H1 (cell line): ENCODE measurements at regions not wholly inside any gene's neighbourhood (a gene's known extent, or its start where the extent isn't known, plus 50 kb on each side); places are given as distances from the start of the nearest gene placed in this dataset.
"Not testable (repeated sequence)": the region's sequence is repeated elsewhere in the genome, so short reads cannot be mapped to it uniquely, and the experiment has no call there.

Source experiments
- CTCF ChIA-PET: fragments of 300-600 bp; sonication (Branson Sonifier 250); formaldehyde crosslinking; loops from one replicate; lab custom pipeline; 2021; ENCODE audit not compliant: partially characterized antibody; lab: Charles Lee
- POLR2A ChIA-PET: fragments of 300-600 bp; sonication (Branson Sonifier 250); formaldehyde crosslinking; loops from one replicate; lab custom pipeline; 2021; ENCODE audit warnings: inconsistent platforms; ENCODE audit not compliant: partially characterized antibody; lab: Charles Lee
- DNase-seq, 2 experiments: peaks; one replicate each; pipeline versions ENCODE4 v3.0.0 to v3.0.0-alpha.2; 2010 to 2022; ENCODE audit warnings: low spot score in 2 of 2, low read depth in 1 of 2, mixed read lengths in 1 of 2
- FAIRE-seq: peaks from 2 replicates; lab custom pipeline; 2011; peaks lifted over from hg19 to GRCh38; lab: Jason Lieb, UNC
- H2AFZ ChIP-seq: 2 replicates; pipeline ENCODE4 v1.8.1; 2012; ENCODE audit warnings: low read length, inconsistent platforms
- H2AK5ac ChIP-seq: 2 replicates; pipeline ENCODE4 v1.6.1; 2013; ENCODE audit warnings: low read depth, low read length
- H2BK120ac ChIP-seq: replicated peaks from 2 replicates; pipeline ENCODE3; 2013; ENCODE audit warnings: low read depth, low read length, inconsistent platforms
- H2BK12ac ChIP-seq: 2 replicates; pipeline ENCODE4 v1.6.1; 2013; ENCODE audit warnings: low read depth, low read length
- H2BK15ac ChIP-seq: 2 replicates; pipeline ENCODE4 v1.6.1; 2013; ENCODE audit warnings: low read length
- H2BK20ac ChIP-seq: 2 replicates; pipeline ENCODE4 v1.6.1; 2013; ENCODE audit warnings: low read length
- H2BK5ac ChIP-seq: 2 replicates; pipeline ENCODE4 v1.6.1; 2013; ENCODE audit warnings: low read depth, low read length
- H3K14ac ChIP-seq: 2 replicates; pipeline ENCODE4 v1.6.1; 2013; ENCODE audit warnings: inconsistent platforms; ENCODE audit not compliant: insufficient read length
- H3K18ac ChIP-seq: 2 replicates; pipeline ENCODE4 v1.6.1; 2013; ENCODE audit warnings: low read length; ENCODE audit errors: extremely low read depth
- H3K23ac ChIP-seq: 2 replicates; pipeline ENCODE4 v1.6.1; 2013; ENCODE audit warnings: inconsistent platforms; ENCODE audit not compliant: insufficient read length
- H3K23me2 ChIP-seq: 2 replicates; pipeline ENCODE4 v1.6.1; 2013; ENCODE audit warnings: low read depth, low read length
- H3K27ac ChIP-seq: 2 replicates; pipeline ENCODE4 v1.6.1; 2011; ENCODE audit warnings: low read depth, low read length, inconsistent platforms
- H3K27me3 ChIP-seq, 4 experiments: replicated peaks in 1 of 4; 1 replicate in 1 of 4; 2 replicates in 3 of 4; pipeline versions ENCODE4 v1.6.1 to v1.8.1; 2011 to 2013; ENCODE audit warnings: low read length in 3 of 4, mild to moderate bottlenecking in 3 of 4, inconsistent platforms in 2 of 4, mixed read lengths in 2 of 4, moderate library complexity in 1 of 4; ENCODE audit not compliant: control insufficient read depth in 3 of 4, insufficient read depth in 3 of 4; ENCODE audit errors: extremely low read depth in 1 of 4
- H3K36me3 ChIP-seq, 4 experiments: 2 replicates each; pipeline versions ENCODE4 v1.6.1 to v1.8.1; 2011 to 2013; ENCODE audit warnings: mild to moderate bottlenecking in 4 of 4, low read length in 3 of 4, moderate library complexity in 2 of 4, control low read depth in 1 of 4, inconsistent platforms in 1 of 4; ENCODE audit not compliant: insufficient read depth in 4 of 4, control insufficient read depth in 2 of 4
- H3K4ac ChIP-seq: replicated peaks from 2 replicates; pipeline ENCODE3; 2013; ENCODE audit warnings: low read length, low read depth, mixed read lengths, inconsistent platforms; ENCODE audit not compliant: insufficient read length
- H3K4me1 ChIP-seq, 4 experiments: replicated peaks in 1 of 4; 1 replicate in 1 of 4; 2 replicates in 3 of 4; pipeline versions ENCODE4 v1.6.1 to v1.8.1; 2011 to 2013; ENCODE audit warnings: low read length in 3 of 4, inconsistent platforms in 2 of 4, mixed read lengths in 1 of 4; ENCODE audit not compliant: insufficient read depth in 4 of 4, control insufficient read depth in 3 of 4
- H3K4me2 ChIP-seq, 2 experiments: 2 replicates each; pipeline versions ENCODE4 v1.6.1 to v1.8.1; 2011 to 2013; ENCODE audit warnings: low read depth in 2 of 2, low read length in 2 of 2, control low read depth in 1 of 2, inconsistent platforms in 1 of 2, mild to moderate bottlenecking in 1 of 2; ENCODE audit not compliant: insufficient read depth in 1 of 2
- H3K4me3 ChIP-seq, 4 experiments: fragments of 200-600, 300-600 bp in 1 of 4; sonication (generic), shearing (Covaris generic), sonication (Bioruptor Twin) in 1 of 4; 2 replicates each; pipeline versions ENCODE4 v1.5.1 to v1.8.1; 2011 to 2016; ENCODE audit warnings: low read length in 4 of 4, low read depth in 3 of 4, control low read depth in 2 of 4, inconsistent platforms in 2 of 4, mild to moderate bottlenecking in 2 of 4, mixed read lengths in 1 of 4, moderate library complexity in 1 of 4; ENCODE audit not compliant: insufficient read depth in 2 of 4; ENCODE audit errors: extremely low read depth in 1 of 4
- H3K56ac ChIP-seq: replicated peaks from 2 replicates; pipeline ENCODE3; 2013; ENCODE audit warnings: low read depth, mild to moderate bottlenecking, mixed read lengths, low read length, inconsistent platforms; ENCODE audit not compliant: insufficient read length
- H3K79me1 ChIP-seq: 2 replicates; pipeline ENCODE4 v1.6.1; 2013; ENCODE audit warnings: low read depth, low read length, control low read depth
- H3K79me2 ChIP-seq, 2 experiments: 2 replicates each; pipeline versions ENCODE4 v1.6.1 to v1.8.1; 2012 to 2013; ENCODE audit warnings: low read length in 2 of 2, mild to moderate bottlenecking in 2 of 2, inconsistent platforms in 1 of 2; ENCODE audit not compliant: insufficient read depth in 2 of 2, control insufficient read depth in 1 of 2
- H3K9ac ChIP-seq, 4 experiments: replicated peaks in 1 of 4; 1 replicate in 1 of 4; 2 replicates in 3 of 4; pipeline versions ENCODE4 v1.6.1 to v1.8.1; 2011 to 2013; ENCODE audit warnings: low read depth in 3 of 4, low read length in 3 of 4, control low read depth in 2 of 4, mild to moderate bottlenecking in 2 of 4, moderate library complexity in 2 of 4, inconsistent platforms in 1 of 4; ENCODE audit errors: extremely low read depth in 1 of 4
- H3K9me3 ChIP-seq, 2 experiments: 2 replicates each; pipeline versions ENCODE4 v1.6.1 to v1.8.1; 2012 to 2013; ENCODE audit warnings: mild to moderate bottlenecking in 2 of 2, moderate library complexity in 2 of 2, control low read depth in 1 of 2, inconsistent platforms in 1 of 2, low read depth in 1 of 2, low read length in 1 of 2, mixed read lengths in 1 of 2; ENCODE audit not compliant: insufficient read depth in 2 of 2
- H4K20me1 ChIP-seq, 2 experiments: replicated peaks in 1 of 2; 2 replicates each; pipeline versions ENCODE3 to v1.8.1; 2011 to 2013; ENCODE audit warnings: inconsistent platforms in 2 of 2, low read length in 2 of 2, mild to moderate bottlenecking in 1 of 2; ENCODE audit not compliant: insufficient read depth in 2 of 2, control insufficient read depth in 1 of 2
- H4K5ac ChIP-seq: 2 replicates; pipeline ENCODE4 v1.6.1; 2013; ENCODE audit warnings: low read length, low read depth, mixed read lengths, inconsistent platforms; ENCODE audit not compliant: insufficient read length
- H4K8ac ChIP-seq: 2 replicates; pipeline ENCODE4 v1.8.0; 2013; ENCODE audit warnings: mild to moderate bottlenecking, moderate library complexity, low read length, inconsistent platforms; ENCODE audit not compliant: insufficient read depth; ENCODE audit errors: extremely low read depth
- H4K91ac ChIP-seq: replicated peaks from 2 replicates; pipeline ENCODE3; 2013; ENCODE audit warnings: low read length, mixed read lengths, inconsistent platforms; ENCODE audit not compliant: insufficient read length
- WGBS, 2 experiments: shearing (Covaris generic) in 1 of 2; methylation state at CpG; one replicate each; pipeline versions ENCODE4 v1.1.6 to v1.1.7; 2013 to 2015; ENCODE audit warnings: low lambda C conversion rate in 2 of 2, mixed read lengths in 2 of 2, inconsistent platforms in 1 of 2, low coverage in 1 of 2, missing lambda C conversion rate in 1 of 2; ENCODE audit not compliant: insufficient replicate concordance in 2 of 2, insufficient coverage in 1 of 2, insufficient read length in 1 of 2; ENCODE audit errors: extremely low coverage in 1 of 2, missing lambda C conversion rate in 1 of 2; 5-methylcytosine and 5-hydroxymethylcytosine counted together

- H3K18ac ChIP-seq, H4K8ac ChIP-seq, H4K91ac ChIP-seq, H3K36me3 ChIP-seq, FAIRE-seq, H2AK5ac ChIP-seq, H2BK5ac ChIP-seq, H3K4me2 ChIP-seq, POLR2A ChIA-PET, H3K4me1 ChIP-seq, H3K23ac ChIP-seq, H3K14ac ChIP-seq, CTCF ChIA-PET, H3K23me2 ChIP-seq, H3K27ac ChIP-seq, H3K56ac ChIP-seq, H2BK15ac ChIP-seq, H2BK120ac ChIP-seq, H2BK20ac ChIP-seq, H4K5ac ChIP-seq, H2AFZ ChIP-seq, H3K4me3 ChIP-seq, H3K9ac ChIP-seq, H3K27me3 ChIP-seq, H4K20me1 ChIP-seq, H3K79me1 ChIP-seq, DNase-seq, H3K79me2 ChIP-seq, H3K4ac ChIP-seq, H2BK12ac ChIP-seq: not testable (repeated sequence)
- 75% methylated on average over 5 of the region's 5 CpGs; no CpG with 5 or more reads in 1 of the 2 experiments for WGBS, 2 experiments
- H3K9me3 ChIP-seq: peaks cover 6 to 25% of the 10 kb centered on the region in 2 experiments
These were observed 290.9 kb upstream of the POTED start for GRCh38 chr21:13318718-13319117.

- H3K27ac ChIP-seq, CTCF ChIA-PET, H3K23me2 ChIP-seq, H3K56ac ChIP-seq, H3K4ac ChIP-seq, H3K14ac ChIP-seq, H3K36me3 ChIP-seq, H2BK15ac ChIP-seq, H3K79me2 ChIP-seq, POLR2A ChIA-PET, H3K27me3 ChIP-seq, H3K4me2 ChIP-seq, H3K79me1 ChIP-seq, H2AFZ ChIP-seq, H3K23ac ChIP-seq, H2AK5ac ChIP-seq, H3K18ac ChIP-seq, H3K4me3 ChIP-seq, H3K4me1 ChIP-seq, H3K9ac ChIP-seq, H2BK12ac ChIP-seq, H4K91ac ChIP-seq, H2BK20ac ChIP-seq, H2BK120ac ChIP-seq, H2BK5ac ChIP-seq, FAIRE-seq, H4K5ac ChIP-seq, H4K20me1 ChIP-seq, H4K8ac ChIP-seq, DNase-seq: not testable (repeated sequence)
- H3K9me3 ChIP-seq: peaks cover 9 to 21% of the 10 kb centered on the region in 2 experiments; a peak in 3 of 4 replicates
These were observed 287.7 kb upstream of the POTED start for GRCh38 chr21:13321919-13322318.
